Vagina (tissue), 2 donors: ENCODE measurements at regions not wholly inside any gene's neighbourhood (a gene's known extent, or its start where the extent isn't known, plus 50 kb on each side); places are given as distances from the start of the nearest gene placed in this dataset.

Source experiments
- DNase-seq, 2 donors: peaks; one replicate each; pipeline ENCODE4 v3.0.0-alpha.2; 2017; ENCODE audit errors: extremely low spot score in 2 of 2
- H3K27ac ChIP-seq: fragments of 200-600 bp; sonication (generic); one replicate; pipeline ENCODE4 v1.5.1; 2019
- H3K27me3 ChIP-seq: fragments of 200-600 bp; sonication (generic); one replicate; pipeline ENCODE4 v1.5.1; 2019
- H3K36me3 ChIP-seq, 2 donors: fragments of 200-600 bp; sonication (generic); one replicate each; pipeline ENCODE4 v1.5.1; 2017 to 2019
- H3K4me1 ChIP-seq: fragments of 200-600 bp; sonication (generic); one replicate; pipeline ENCODE4 v1.5.1; 2019
- H3K4me3 ChIP-seq, 2 donors: fragments of 200-600 bp; sonication (generic); 1 replicate in 1 of 2; 2 replicates in 1 of 2; pipeline ENCODE4 v1.5.1; 2016 to 2019
- H3K9me3 ChIP-seq: fragments of 200-600 bp; sonication (generic); one replicate; pipeline ENCODE4 v1.5.1; 2019
- CTCF ChIP-seq, 3 experiments: fragments of 450-650 bp in 2 of 3; fragments of 200-600 bp in 1 of 3; sonication (generic) in 1 of 3; IDR thresholded peaks; one replicate each; pipeline ENCODE4 v1.5.1; 2017 to 2019; ENCODE audit warnings: antibody characterized with exemption in 3 of 3, mild to moderate bottlenecking in 2 of 3, moderate library complexity in 2 of 3
- POLR2A ChIP-seq, 2 donors: fragments of 450-650 bp; IDR thresholded peaks; one replicate each; pipeline ENCODE4 v1.6.1; 2017; ENCODE audit warnings: antibody characterized with exemption in 2 of 2, mild to moderate bottlenecking in 2 of 2, moderate library complexity in 2 of 2
- POLR2AphosphoS5 ChIP-seq, 2 donors: sonication (generic); formaldehyde crosslinking; IDR thresholded peaks; one replicate each; pipeline ENCODE4 v1.9.0; 2017; ENCODE audit warnings: antibody characterized with exemption in 2 of 2, mild to moderate bottlenecking in 2 of 2, low read depth in 1 of 2; ENCODE audit not compliant: insufficient read depth in 1 of 2
- intact Hi-C: fragments of 100-400 bp; cut with DNase I; formaldehyde crosslinking; loops from one replicate; pipeline ENCODE4 v1.15.1; 2023

GRCh38 chr6:40700006-40700580 lies 112.9 kb upstream of the LRFN2 start:
- no peak for TF ChIP-seq CTCF (IDR thresholded peaks at IDR 0.05)
- TF ChIP-seq POLR2AphosphoS5 (IDR thresholded peaks at IDR 0.05; ENCODE audit: insufficient read depth in 1 of 2, low read depth in 1 of 2) = no peak
- TF ChIP-seq POLR2A (IDR thresholded peaks at IDR 0.05) = no peak
- intact Hi-C loops = no loop called here
- H3K27me3 ChIP-seq = no peaks in the 10 kb centered on the region
- no peak overlapping the region for H3K27ac ChIP-seq
- DNase-seq = no peak
- H3K4me3 ChIP-seq = no peak overlapping the region
- no peaks in the 10 kb centered on the region for H3K4me1 ChIP-seq
- no peaks in the 10 kb centered on the region for H3K36me3 ChIP-seq
- H3K9me3 ChIP-seq = no peaks in the 10 kb centered on the region

GRCh38 chr6:40695750-40696415 lies 108.7 kb upstream of the LRFN2 start:
- TF ChIP-seq POLR2A (IDR thresholded peaks at IDR 0.05) (no peak), CTCF (IDR thresholded peaks at IDR 0.05) (no peak), POLR2AphosphoS5 (IDR thresholded peaks at IDR 0.05; ENCODE audit: insufficient read depth in 1 of 2, low read depth in 1 of 2) (no peak)
- Histone ChIP-seq H3K9me3 (no peaks in the 10 kb centered on the region), H3K36me3 (no peaks in the 10 kb centered on the region), H3K27me3 (no peaks in the 10 kb centered on the region), H3K27ac (no peak overlapping the region), H3K4me1 (no peaks in the 10 kb centered on the region), H3K4me3 (no peak overlapping the region)
- no peak for DNase-seq
- intact Hi-C loops = no loop called here

- no peak for DNase-seq
- no peaks in the 10 kb centered on the region for H3K27me3 ChIP-seq
- TF ChIP-seq CTCF (IDR thresholded peaks at IDR 0.05) (no peak), POLR2AphosphoS5 (IDR thresholded peaks at IDR 0.05; ENCODE audit: insufficient read depth in 1 of 2, low read depth in 1 of 2) (no peak), POLR2A (IDR thresholded peaks at IDR 0.05) (no peak)
- no peaks in the 10 kb centered on the region for H3K36me3 ChIP-seq
- H3K4me1 ChIP-seq = no peaks in the 10 kb centered on the region
- no peak overlapping the region for H3K27ac ChIP-seq
- H3K9me3 ChIP-seq = no peaks in the 10 kb centered on the region
- intact Hi-C loops = no loop called here
- no peak overlapping the region for H3K4me3 ChIP-seq
Observed at GRCh38 chr6:40695114-40695513, 108.0 kb upstream of the LRFN2 start.

- Histone ChIP-seq H3K4me3 (no peak overlapping the region), H3K27me3 (no peaks in the 10 kb centered on the region), H3K27ac (no peak overlapping the region), H3K4me1 (no peaks in the 10 kb centered on the region), H3K9me3 (no peaks in the 10 kb centered on the region), H3K36me3 (no peaks in the 10 kb centered on the region)
- intact Hi-C loops = no loop called here
- TF ChIP-seq CTCF (IDR thresholded peaks at IDR 0.05) (no peak), POLR2A (IDR thresholded peaks at IDR 0.05) (no peak), POLR2AphosphoS5 (IDR thresholded peaks at IDR 0.05; ENCODE audit: insufficient read depth in 1 of 2, low read depth in 1 of 2) (no peak)
- no peak for DNase-seq
Observed at GRCh38 chr6:40693768-40694167, 106.6 kb upstream of the LRFN2 start.

GRCh38 chr6:40692337-40692736 lies 105.2 kb upstream of the LRFN2 start:
- Histone ChIP-seq H3K36me3 (no peaks in the 10 kb centered on the region), H3K9me3 (no peaks in the 10 kb centered on the region), H3K27me3 (no peaks in the 10 kb centered on the region), H3K4me3 (no peak overlapping the region), H3K4me1 (no peaks in the 10 kb centered on the region), H3K27ac (no peak overlapping the region)
- TF ChIP-seq CTCF (IDR thresholded peaks at IDR 0.05) (no peak), POLR2A (IDR thresholded peaks at IDR 0.05) (no peak), POLR2AphosphoS5 (IDR thresholded peaks at IDR 0.05; ENCODE audit: insufficient read depth in 1 of 2, low read depth in 1 of 2) (no peak)
- no peak for DNase-seq
- intact Hi-C loops = no loop called here
